ENCODE measurements at regions not wholly inside any gene's neighbourhood (a gene's known extent, or its start where the extent isn't known, plus 50 kb on each side); places are given as distances from the start of the nearest gene placed in this dataset.

DNA sequence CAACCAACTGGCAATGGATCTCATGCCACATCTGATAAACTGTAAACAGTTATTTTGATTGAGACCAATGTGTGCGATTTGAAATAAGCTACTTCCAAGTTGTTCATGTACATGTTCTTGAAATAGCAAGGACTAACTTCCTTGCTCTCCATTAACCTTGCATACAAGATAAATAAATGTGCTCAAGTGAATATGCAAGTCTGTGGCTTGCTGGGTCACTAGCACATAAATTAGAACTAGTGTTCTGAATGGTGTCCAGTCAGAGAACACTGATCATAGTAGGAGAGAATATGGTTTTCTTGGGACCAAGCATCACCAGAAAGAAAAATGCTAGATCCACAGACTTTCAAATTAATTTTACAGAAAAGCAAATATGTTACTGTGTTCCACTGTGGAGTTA lies 640.0 kb upstream of the CCDC54 start (continued):
- TF ChIP-seq TAF1 (conservative IDR thresholded peaks at IDR 0.05) (no peak), FOXA2 (IDR thresholded peaks at IDR 0.05) (no peak), JUND (IDR thresholded peaks at IDR 0.05) (no peak), YY1 (IDR thresholded peaks at IDR 0.05) (no peak), EGR1 (IDR thresholded peaks at IDR 0.05; ENCODE audit: low read depth in 2 of 2) (no peak), FOXA1 (IDR thresholded peaks at IDR 0.05) (no peak), NR2F2 (IDR thresholded peaks at IDR 0.05) (no peak)

DNA sequence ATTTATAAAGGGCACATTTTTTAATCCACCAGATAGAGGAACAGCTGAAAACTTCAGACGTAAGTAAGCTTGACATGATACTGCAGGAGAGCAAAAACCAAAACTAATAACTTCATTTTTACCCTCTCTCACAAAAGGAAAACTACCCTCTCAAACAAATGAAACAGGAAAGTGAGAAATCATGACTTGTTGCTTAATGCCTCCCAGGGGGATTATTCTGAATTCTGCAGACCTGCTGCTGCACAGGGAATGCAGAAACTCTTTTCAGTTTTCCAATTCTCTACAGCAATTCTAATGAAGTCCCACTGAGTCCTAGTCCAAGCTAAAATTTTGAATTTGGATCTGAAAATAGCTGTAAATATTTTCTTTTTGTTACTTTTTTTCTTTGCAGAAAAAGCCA lies 637.1 kb upstream of the CCDC54 start:
- no peak for DNase-seq (ENCODE audit: low spot score)
- no peaks in the 10 kb centered on the region for H3K9me3 ChIP-seq (ENCODE audit: control insufficient read depth in 4 of 4, low read length in 3 of 4)
- no peak overlapping the region for H3K9ac ChIP-seq (ENCODE audit: low read depth in 1 of 2, low read length in 2 of 2)
- 63% methylated on average over 1 of the region's 1 CpG for WGBS
- TF ChIP-seq JUND (IDR thresholded peaks at IDR 0.05): no peak
- TF ChIP-seq NR2F2 (IDR thresholded peaks at IDR 0.05): no peak
- no peak for TF ChIP-seq EGR1 (IDR thresholded peaks at IDR 0.05; ENCODE audit: low read depth in 2 of 2)
- TF ChIP-seq HNF4G (IDR thresholded peaks at IDR 0.05): no peak
- TF ChIP-seq, protein P1, sequence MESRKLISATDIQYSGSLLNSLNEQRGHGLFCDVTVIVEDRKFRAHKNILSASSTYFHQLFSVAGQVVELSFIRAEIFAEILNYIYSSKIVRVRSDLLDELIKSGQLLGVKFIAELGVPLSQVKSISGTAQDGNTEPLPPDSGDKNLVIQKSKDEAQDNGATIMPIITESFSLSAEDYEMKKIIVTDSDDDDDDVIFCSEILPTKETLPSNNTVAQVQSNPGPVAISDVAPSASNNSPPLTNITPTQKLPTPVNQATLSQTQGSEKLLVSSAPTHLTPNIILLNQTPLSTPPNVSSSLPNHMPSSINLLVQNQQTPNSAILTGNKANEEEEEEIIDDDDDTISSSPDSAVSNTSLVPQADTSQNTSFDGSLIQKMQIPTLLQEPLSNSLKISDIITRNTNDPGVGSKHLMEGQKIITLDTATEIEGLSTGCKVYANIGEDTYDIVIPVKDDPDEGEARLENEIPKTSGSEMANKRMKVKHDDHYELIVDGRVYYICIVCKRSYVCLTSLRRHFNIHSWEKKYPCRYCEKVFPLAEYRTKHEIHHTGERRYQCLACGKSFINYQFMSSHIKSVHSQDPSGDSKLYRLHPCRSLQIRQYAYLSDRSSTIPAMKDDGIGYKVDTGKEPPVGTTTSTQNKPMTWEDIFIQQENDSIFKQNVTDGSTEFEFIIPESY (IDR thresholded peaks at IDR 0.05): no peak
- TF ChIP-seq SP1 (IDR thresholded peaks at IDR 0.05): no peak
- TF ChIP-seq HNF4A (conservative IDR thresholded peaks at IDR 0.05): no peak
- TF ChIP-seq, protein P2, sequence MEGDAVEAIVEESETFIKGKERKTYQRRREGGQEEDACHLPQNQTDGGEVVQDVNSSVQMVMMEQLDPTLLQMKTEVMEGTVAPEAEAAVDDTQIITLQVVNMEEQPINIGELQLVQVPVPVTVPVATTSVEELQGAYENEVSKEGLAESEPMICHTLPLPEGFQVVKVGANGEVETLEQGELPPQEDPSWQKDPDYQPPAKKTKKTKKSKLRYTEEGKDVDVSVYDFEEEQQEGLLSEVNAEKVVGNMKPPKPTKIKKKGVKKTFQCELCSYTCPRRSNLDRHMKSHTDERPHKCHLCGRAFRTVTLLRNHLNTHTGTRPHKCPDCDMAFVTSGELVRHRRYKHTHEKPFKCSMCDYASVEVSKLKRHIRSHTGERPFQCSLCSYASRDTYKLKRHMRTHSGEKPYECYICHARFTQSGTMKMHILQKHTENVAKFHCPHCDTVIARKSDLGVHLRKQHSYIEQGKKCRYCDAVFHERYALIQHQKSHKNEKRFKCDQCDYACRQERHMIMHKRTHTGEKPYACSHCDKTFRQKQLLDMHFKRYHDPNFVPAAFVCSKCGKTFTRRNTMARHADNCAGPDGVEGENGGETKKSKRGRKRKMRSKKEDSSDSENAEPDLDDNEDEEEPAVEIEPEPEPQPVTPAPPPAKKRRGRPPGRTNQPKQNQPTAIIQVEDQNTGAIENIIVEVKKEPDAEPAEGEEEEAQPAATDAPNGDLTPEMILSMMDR (IDR thresholded peaks at IDR 0.05; ENCODE audit: low read depth, low read length, missing input control): no peak
- TF ChIP-seq, protein P3, sequence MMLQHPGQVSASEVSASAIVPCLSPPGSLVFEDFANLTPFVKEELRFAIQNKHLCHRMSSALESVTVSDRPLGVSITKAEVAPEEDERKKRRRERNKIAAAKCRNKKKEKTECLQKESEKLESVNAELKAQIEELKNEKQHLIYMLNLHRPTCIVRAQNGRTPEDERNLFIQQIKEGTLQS (IDR thresholded peaks at IDR 0.05): no peak
- TF ChIP-seq RXRA (IDR thresholded peaks at IDR 0.05): no peak
- TF ChIP-seq, protein P4, sequence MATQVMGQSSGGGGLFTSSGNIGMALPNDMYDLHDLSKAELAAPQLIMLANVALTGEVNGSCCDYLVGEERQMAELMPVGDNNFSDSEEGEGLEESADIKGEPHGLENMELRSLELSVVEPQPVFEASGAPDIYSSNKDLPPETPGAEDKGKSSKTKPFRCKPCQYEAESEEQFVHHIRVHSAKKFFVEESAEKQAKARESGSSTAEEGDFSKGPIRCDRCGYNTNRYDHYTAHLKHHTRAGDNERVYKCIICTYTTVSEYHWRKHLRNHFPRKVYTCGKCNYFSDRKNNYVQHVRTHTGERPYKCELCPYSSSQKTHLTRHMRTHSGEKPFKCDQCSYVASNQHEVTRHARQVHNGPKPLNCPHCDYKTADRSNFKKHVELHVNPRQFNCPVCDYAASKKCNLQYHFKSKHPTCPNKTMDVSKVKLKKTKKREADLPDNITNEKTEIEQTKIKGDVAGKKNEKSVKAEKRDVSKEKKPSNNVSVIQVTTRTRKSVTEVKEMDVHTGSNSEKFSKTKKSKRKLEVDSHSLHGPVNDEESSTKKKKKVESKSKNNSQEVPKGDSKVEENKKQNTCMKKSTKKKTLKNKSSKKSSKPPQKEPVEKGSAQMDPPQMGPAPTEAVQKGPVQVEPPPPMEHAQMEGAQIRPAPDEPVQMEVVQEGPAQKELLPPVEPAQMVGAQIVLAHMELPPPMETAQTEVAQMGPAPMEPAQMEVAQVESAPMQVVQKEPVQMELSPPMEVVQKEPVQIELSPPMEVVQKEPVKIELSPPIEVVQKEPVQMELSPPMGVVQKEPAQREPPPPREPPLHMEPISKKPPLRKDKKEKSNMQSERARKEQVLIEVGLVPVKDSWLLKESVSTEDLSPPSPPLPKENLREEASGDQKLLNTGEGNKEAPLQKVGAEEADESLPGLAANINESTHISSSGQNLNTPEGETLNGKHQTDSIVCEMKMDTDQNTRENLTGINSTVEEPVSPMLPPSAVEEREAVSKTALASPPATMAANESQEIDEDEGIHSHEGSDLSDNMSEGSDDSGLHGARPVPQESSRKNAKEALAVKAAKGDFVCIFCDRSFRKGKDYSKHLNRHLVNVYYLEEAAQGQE (IDR thresholded peaks at IDR 0.05): no peak
- TF ChIP-seq FOXA1 (IDR thresholded peaks at IDR 0.05): no peak
- TF ChIP-seq FOXA2 (IDR thresholded peaks at IDR 0.05): no peak
- no peak for TF ChIP-seq YY1 (IDR thresholded peaks at IDR 0.05)
- TF ChIP-seq TAF1 (conservative IDR thresholded peaks at IDR 0.05): no peak
- no peak for TF ChIP-seq GABPA (IDR thresholded peaks at IDR 0.05 in 1 of 2, conservative IDR thresholded peaks at IDR 0.05 in 1 of 2)
- TF ChIP-seq, protein P5, sequence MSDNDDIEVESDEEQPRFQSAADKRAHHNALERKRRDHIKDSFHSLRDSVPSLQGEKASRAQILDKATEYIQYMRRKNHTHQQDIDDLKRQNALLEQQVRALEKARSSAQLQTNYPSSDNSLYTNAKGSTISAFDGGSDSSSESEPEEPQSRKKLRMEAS (IDR thresholded peaks at IDR 0.05): no peak
- no peak overlapping the region for H3K4me3 ChIP-seq (ENCODE audit: low read depth in 1 of 3, low read length in 3 of 3)
- H3K36me3 ChIP-seq (ENCODE audit: control insufficient read depth in 4 of 4, insufficient read depth in 3 of 4, low read depth in 1 of 4, low read length in 3 of 4): no peaks in the 10 kb centered on the region
- H3K27me3 ChIP-seq (ENCODE audit: control insufficient read depth in 4 of 4, insufficient read depth in 4 of 4, low read length in 3 of 4): no peaks in the 10 kb centered on the region
- H3K4me1 ChIP-seq (ENCODE audit: control insufficient read depth in 4 of 4, insufficient read depth in 4 of 4, low read length in 3 of 4): no peaks in the 10 kb centered on the region
- no peak overlapping the region for H3K27ac ChIP-seq (ENCODE audit: low read depth in 1 of 2, low read length in 2 of 2)

Measured in liver (tissue), 8 donors.